ENCODE measurements at regions not wholly inside any gene's neighbourhood (a gene's known extent, or its start where the extent isn't known, plus 50 kb on each side); places are given as distances from the start of the nearest gene placed in this dataset.

GRCh38 chr6:6859105-6859504 lies 248.7 kb upstream of the RREB1 start:
- Histone ChIP-seq H3K27ac (ENCODE audit: low read depth, low read length) (peak overlapping the region; percentile 90), H3K27me3 (ENCODE audit: control insufficient read depth in 5 of 5, insufficient read depth in 4 of 5, low read length in 5 of 5) (no peaks in the 10 kb centered on the region), H3K9me3 (ENCODE audit: control insufficient read depth in 5 of 5, low read length in 5 of 5) (no peaks in the 10 kb centered on the region), H3K4me1 (ENCODE audit: control insufficient read depth in 5 of 5, insufficient read depth in 5 of 5, low read length in 5 of 5) (peaks cover 14 to 27% (median 20%) of the 10 kb centered on the region in 5 donors), H3K36me3 (ENCODE audit: control insufficient read depth in 5 of 5, insufficient read depth in 5 of 5, low read length in 5 of 5) (no peaks in the 10 kb centered on the region), H3K4me3 (ENCODE audit: low read depth in 1 of 5, low read length in 5 of 5) (no peak overlapping the region), H3K9ac (ENCODE audit: low read length in 5 of 5) (no peak overlapping the region)

- Histone ChIP-seq H3K27ac (ENCODE audit: low read depth, low read length) (no peak overlapping the region), H3K9ac (ENCODE audit: low read length in 5 of 5) (no peak overlapping the region), H3K4me1 (ENCODE audit: control insufficient read depth in 5 of 5, insufficient read depth in 5 of 5, low read length in 5 of 5) (peaks cover 14 to 26% (median 20%) of the 10 kb centered on the region in 5 donors), H3K36me3 (ENCODE audit: control insufficient read depth in 5 of 5, insufficient read depth in 5 of 5, low read length in 5 of 5) (no peaks in the 10 kb centered on the region), H3K4me3 (ENCODE audit: low read depth in 1 of 5, low read length in 5 of 5) (no peak overlapping the region), H3K27me3 (ENCODE audit: control insufficient read depth in 5 of 5, insufficient read depth in 4 of 5, low read length in 5 of 5) (no peaks in the 10 kb centered on the region), H3K9me3 (ENCODE audit: control insufficient read depth in 5 of 5, low read length in 5 of 5) (no peaks in the 10 kb centered on the region)
These were observed 248.0 kb upstream of the RREB1 start for GRCh38 chr6:6859722-6860121.

DNA sequence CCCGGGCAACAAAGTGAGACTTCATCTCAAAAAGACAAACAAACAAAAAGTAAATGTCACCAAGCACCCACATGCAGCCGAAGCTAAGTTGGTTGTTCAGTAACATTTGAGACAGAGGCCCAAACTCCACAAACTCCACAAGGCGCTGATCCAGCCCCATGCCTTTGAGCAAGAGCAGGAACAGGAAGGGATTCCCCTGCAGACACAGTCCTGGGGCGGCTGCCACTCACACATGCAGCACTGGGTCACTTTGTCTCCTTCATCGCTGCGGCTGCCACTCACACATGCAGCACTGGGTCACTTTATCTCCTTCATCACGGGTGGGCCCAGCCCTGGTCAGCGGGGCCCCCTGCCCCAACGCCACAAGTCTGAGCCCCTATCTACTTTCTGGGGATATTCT lies 246.9 kb upstream of the RREB1 start:
- Histone ChIP-seq H3K27ac (ENCODE audit: low read depth, low read length) (no peak overlapping the region), H3K9ac (ENCODE audit: low read length in 5 of 5) (no peak overlapping the region), H3K36me3 (ENCODE audit: control insufficient read depth in 5 of 5, insufficient read depth in 5 of 5, low read length in 5 of 5) (no peaks in the 10 kb centered on the region), H3K4me3 (ENCODE audit: low read depth in 1 of 5, low read length in 5 of 5) (no peak overlapping the region), H3K9me3 (ENCODE audit: control insufficient read depth in 5 of 5, low read length in 5 of 5) (no peaks in the 10 kb centered on the region), H3K27me3 (ENCODE audit: control insufficient read depth in 5 of 5, insufficient read depth in 4 of 5, low read length in 5 of 5) (no peaks in the 10 kb centered on the region), H3K4me1 (ENCODE audit: control insufficient read depth in 5 of 5, insufficient read depth in 5 of 5, low read length in 5 of 5) (peaks cover 14 to 28% (median 24%) of the 10 kb centered on the region in 5 donors)

DNA sequence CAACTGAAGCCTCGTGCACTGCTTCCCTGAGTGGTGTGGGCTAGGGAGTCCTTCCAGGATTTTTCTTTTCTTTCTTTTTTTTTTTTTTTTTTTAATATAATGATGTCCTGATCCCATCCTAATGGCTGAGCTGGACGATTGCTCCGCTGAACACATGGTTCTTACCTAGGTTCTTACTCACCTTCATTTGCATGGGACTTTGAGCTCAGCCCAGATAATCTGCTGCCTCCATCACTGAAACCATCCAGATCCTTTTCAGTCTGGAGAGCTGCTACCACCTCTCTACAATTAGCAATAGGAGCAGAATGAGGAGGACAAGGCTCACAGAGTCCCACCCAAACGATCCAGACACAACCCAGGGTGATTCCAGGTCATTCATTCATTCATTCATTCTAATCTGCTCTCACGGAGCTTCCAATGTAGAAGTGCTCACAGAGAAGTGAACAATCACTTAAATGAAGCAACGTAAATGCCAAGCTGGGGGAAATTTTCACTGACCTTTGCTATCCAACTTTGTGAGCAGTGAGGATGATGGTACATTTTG lies 246.3 kb upstream of the RREB1 start:
- Histone ChIP-seq H3K9ac (ENCODE audit: low read length in 5 of 5) (no peak overlapping the region), H3K4me1 (ENCODE audit: control insufficient read depth in 5 of 5, insufficient read depth in 5 of 5, low read length in 5 of 5) (peaks cover 9 to 22% (median 19%) of the 10 kb centered on the region in 5 donors), H3K9me3 (ENCODE audit: control insufficient read depth in 5 of 5, low read length in 5 of 5) (no peaks in the 10 kb centered on the region), H3K27ac (ENCODE audit: low read depth, low read length) (no peak overlapping the region), H3K27me3 (ENCODE audit: control insufficient read depth in 5 of 5, insufficient read depth in 4 of 5, low read length in 5 of 5) (no peaks in the 10 kb centered on the region), H3K36me3 (ENCODE audit: control insufficient read depth in 5 of 5, insufficient read depth in 5 of 5, low read length in 5 of 5) (no peaks in the 10 kb centered on the region), H3K4me3 (ENCODE audit: low read depth in 1 of 5, low read length in 5 of 5) (no peak overlapping the region)

GRCh38 chr6:6861995-6862394 lies 245.8 kb upstream of the RREB1 start:
- H3K9ac ChIP-seq (ENCODE audit: low read length in 5 of 5) = no peak overlapping the region
- no peaks in the 10 kb centered on the region for H3K36me3 ChIP-seq (ENCODE audit: control insufficient read depth in 5 of 5, insufficient read depth in 5 of 5, low read length in 5 of 5)
- H3K4me3 ChIP-seq (ENCODE audit: low read depth in 1 of 5, low read length in 5 of 5) = no peak overlapping the region
- peaks cover 6 to 16% (median 13%) of the 10 kb centered on the region in 5 donors for H3K4me1 ChIP-seq (ENCODE audit: control insufficient read depth in 5 of 5, insufficient read depth in 5 of 5, low read length in 5 of 5)
- no peaks in the 10 kb centered on the region for H3K27me3 ChIP-seq (ENCODE audit: control insufficient read depth in 5 of 5, insufficient read depth in 4 of 5, low read length in 5 of 5)
- H3K9me3 ChIP-seq (ENCODE audit: control insufficient read depth in 5 of 5, low read length in 5 of 5) = no peaks in the 10 kb centered on the region
- no peak overlapping the region for H3K27ac ChIP-seq (ENCODE audit: low read depth, low read length)

- H3K27ac ChIP-seq (ENCODE audit: low read depth, low read length) = no peak overlapping the region
- no peak overlapping the region for H3K4me3 ChIP-seq (ENCODE audit: low read depth in 1 of 5, low read length in 5 of 5)
- no peaks in the 10 kb centered on the region for H3K27me3 ChIP-seq (ENCODE audit: control insufficient read depth in 5 of 5, insufficient read depth in 4 of 5, low read length in 5 of 5)
- peaks cover 0 to 5% (median 0%) of the 10 kb centered on the region in 5 donors for H3K4me1 ChIP-seq (ENCODE audit: control insufficient read depth in 5 of 5, insufficient read depth in 5 of 5, low read length in 5 of 5)
- no peak overlapping the region for H3K9ac ChIP-seq (ENCODE audit: low read length in 5 of 5)
- H3K36me3 ChIP-seq (ENCODE audit: control insufficient read depth in 5 of 5, insufficient read depth in 5 of 5, low read length in 5 of 5) = no peaks in the 10 kb centered on the region
- no peaks in the 10 kb centered on the region for H3K9me3 ChIP-seq (ENCODE audit: control insufficient read depth in 5 of 5, low read length in 5 of 5)
These were observed 243.7 kb upstream of the RREB1 start for GRCh38 chr6:6863970-6864639.

DNA sequence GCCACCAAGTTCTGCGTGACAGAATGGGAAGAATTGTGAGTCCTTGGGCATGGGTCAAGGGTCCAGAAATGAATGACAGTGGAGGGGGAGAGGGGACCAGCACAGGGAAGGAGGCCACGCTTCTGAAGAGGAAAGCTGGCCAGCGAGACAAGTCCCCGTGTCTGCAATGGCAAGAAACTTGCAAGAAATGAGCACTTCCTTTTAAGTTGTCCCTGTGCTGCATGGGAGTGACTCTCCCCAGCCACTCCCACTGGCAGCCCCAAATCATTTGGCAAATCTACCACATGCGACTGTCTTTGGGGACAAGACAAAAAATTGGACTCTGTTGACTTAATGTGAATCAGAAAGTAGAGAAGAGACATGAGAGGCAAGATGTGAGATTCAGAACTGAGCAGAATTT lies 242.2 kb upstream of the RREB1 start:
- no peak overlapping the region for H3K27ac ChIP-seq (ENCODE audit: low read depth, low read length)
- no peak overlapping the region for H3K9ac ChIP-seq (ENCODE audit: low read length in 5 of 5)
- peaks cover 0 to 5% (median 0%) of the 10 kb centered on the region in 5 donors for H3K4me1 ChIP-seq (ENCODE audit: control insufficient read depth in 5 of 5, insufficient read depth in 5 of 5, low read length in 5 of 5)
- H3K36me3 ChIP-seq (ENCODE audit: control insufficient read depth in 5 of 5, insufficient read depth in 5 of 5, low read length in 5 of 5) = no peaks in the 10 kb centered on the region
- H3K27me3 ChIP-seq (ENCODE audit: control insufficient read depth in 5 of 5, insufficient read depth in 4 of 5, low read length in 5 of 5) = no peaks in the 10 kb centered on the region
- H3K9me3 ChIP-seq (ENCODE audit: control insufficient read depth in 5 of 5, low read length in 5 of 5) = peaks cover 0 to 5% (median 0%) of the 10 kb centered on the region in 5 donors
- H3K4me3 ChIP-seq (ENCODE audit: low read depth in 1 of 5, low read length in 5 of 5) = no peak overlapping the region

- no peaks in the 10 kb centered on the region for H3K36me3 ChIP-seq (ENCODE audit: control insufficient read depth in 5 of 5, insufficient read depth in 5 of 5, low read length in 5 of 5)
- H3K27ac ChIP-seq (ENCODE audit: low read depth, low read length) = no peak overlapping the region
- H3K4me1 ChIP-seq (ENCODE audit: control insufficient read depth in 5 of 5, insufficient read depth in 5 of 5, low read length in 5 of 5) = peaks cover 0 to 5% (median 0%) of the 10 kb centered on the region in 5 donors
- no peak overlapping the region for H3K9ac ChIP-seq (ENCODE audit: low read length in 5 of 5)
- peaks cover 0 to 6% (median 0%) of the 10 kb centered on the region in 5 donors for H3K9me3 ChIP-seq (ENCODE audit: control insufficient read depth in 5 of 5, low read length in 5 of 5)
- H3K27me3 ChIP-seq (ENCODE audit: control insufficient read depth in 5 of 5, insufficient read depth in 4 of 5, low read length in 5 of 5) = no peaks in the 10 kb centered on the region
- H3K4me3 ChIP-seq (ENCODE audit: low read depth in 1 of 5, low read length in 5 of 5) = no peak overlapping the region
These were observed 240.9 kb upstream of the RREB1 start for GRCh38 chr6:6866656-6867403.

- Histone ChIP-seq H3K9ac (ENCODE audit: low read length in 5 of 5) (no peak overlapping the region), H3K27ac (ENCODE audit: low read depth, low read length) (no peak overlapping the region), H3K9me3 (ENCODE audit: control insufficient read depth in 5 of 5, low read length in 5 of 5) (peaks cover 0 to 6% (median 0%) of the 10 kb centered on the region in 5 donors), H3K4me1 (ENCODE audit: control insufficient read depth in 5 of 5, insufficient read depth in 5 of 5, low read length in 5 of 5) (peaks cover 0 to 5% (median 0%) of the 10 kb centered on the region in 5 donors), H3K4me3 (ENCODE audit: low read depth in 1 of 5, low read length in 5 of 5) (no peak overlapping the region), H3K27me3 (ENCODE audit: control insufficient read depth in 5 of 5, insufficient read depth in 4 of 5, low read length in 5 of 5) (no peaks in the 10 kb centered on the region), H3K36me3 (ENCODE audit: control insufficient read depth in 5 of 5, insufficient read depth in 5 of 5, low read length in 5 of 5) (no peaks in the 10 kb centered on the region)
These were observed 240.4 kb upstream of the RREB1 start for GRCh38 chr6:6867404-6867799.

GRCh38 chr6:6869094-6869493 lies 238.7 kb upstream of the RREB1 start:
- Histone ChIP-seq H3K27me3 (ENCODE audit: control insufficient read depth in 5 of 5, insufficient read depth in 4 of 5, low read length in 5 of 5) (no peaks in the 10 kb centered on the region), H3K36me3 (ENCODE audit: control insufficient read depth in 5 of 5, insufficient read depth in 5 of 5, low read length in 5 of 5) (no peaks in the 10 kb centered on the region), H3K4me3 (ENCODE audit: low read depth in 1 of 5, low read length in 5 of 5) (no peak overlapping the region), H3K4me1 (ENCODE audit: control insufficient read depth in 5 of 5, insufficient read depth in 5 of 5, low read length in 5 of 5) (peaks cover 0 to 5% (median 3%) of the 10 kb centered on the region in 5 donors), H3K9me3 (ENCODE audit: control insufficient read depth in 5 of 5, low read length in 5 of 5) (peaks cover 0 to 6% (median 0%) of the 10 kb centered on the region in 5 donors), H3K9ac (ENCODE audit: low read length in 5 of 5) (no peak overlapping the region), H3K27ac (ENCODE audit: low read depth, low read length) (no peak overlapping the region)

Data from subcutaneous abdominal adipose tissue (tissue), 5 donors.